Femur (tissue), 1 donor: ENCODE measurements at regions not wholly inside any gene's neighbourhood (a gene's known extent, or its start where the extent isn't known, plus 50 kb on each side); places are given as distances from the start of the nearest gene placed in this dataset.
"Not testable (repeated sequence)": the region's sequence is repeated elsewhere in the genome, so short reads cannot be mapped to it uniquely, and the experiment has no call there.

ENCODE experiments used
- DNase-seq: peaks from one replicate; pipeline ENCODE4 v3.0.0-alpha.2; 2017

DNA sequence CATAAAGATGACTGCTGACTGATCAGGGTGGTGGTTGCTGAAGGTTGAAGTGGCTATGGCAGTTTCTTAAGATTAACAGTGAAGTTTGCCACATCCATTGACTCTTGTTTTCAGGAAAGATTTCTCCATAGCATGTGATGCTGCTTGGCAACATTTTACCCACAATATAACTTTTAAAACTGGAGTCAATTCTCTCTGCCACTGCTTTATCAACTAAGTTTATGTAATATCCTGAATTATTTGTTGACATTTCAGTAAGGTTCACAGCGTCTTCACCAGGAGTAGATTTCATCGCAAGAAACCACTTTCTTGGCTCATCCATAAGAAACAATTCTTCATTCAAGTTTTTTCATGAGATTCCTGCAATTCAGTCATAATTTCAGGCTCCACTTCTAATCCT, 166.5 kb upstream of the SPRY1 start:
- DNase-seq, result no peak

DNA sequence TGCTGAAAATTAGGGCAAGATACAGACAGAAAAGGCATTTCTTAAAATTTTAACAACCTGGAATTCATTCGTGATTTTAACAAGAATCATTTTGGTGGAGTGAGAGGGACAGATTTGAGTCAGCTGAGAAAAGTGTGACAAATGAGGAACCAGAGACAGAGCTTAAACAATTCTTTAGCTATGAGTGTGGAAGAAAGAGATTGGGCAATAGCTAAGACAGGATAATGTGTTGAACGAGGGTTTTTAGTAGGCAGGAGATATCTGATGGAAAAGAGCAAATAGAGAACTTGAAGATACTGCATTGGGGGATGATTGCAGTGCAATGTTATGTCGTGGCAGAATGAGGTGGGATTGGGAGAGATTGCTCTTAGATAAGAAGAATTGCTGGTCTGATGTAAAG, 164.2 kb upstream of the SPRY1 start:
- no peak for DNase-seq

GRCh38 chr4:123233136-123233768, 163.3 kb upstream of the SPRY1 start:
- no peak for DNase-seq

GRCh38 chr4:123234955-123235354, 161.6 kb upstream of the SPRY1 start:
- no peak for DNase-seq

GRCh38 chr4:123235431-123235830, 161.2 kb upstream of the SPRY1 start:
- no peak for DNase-seq

DNA sequence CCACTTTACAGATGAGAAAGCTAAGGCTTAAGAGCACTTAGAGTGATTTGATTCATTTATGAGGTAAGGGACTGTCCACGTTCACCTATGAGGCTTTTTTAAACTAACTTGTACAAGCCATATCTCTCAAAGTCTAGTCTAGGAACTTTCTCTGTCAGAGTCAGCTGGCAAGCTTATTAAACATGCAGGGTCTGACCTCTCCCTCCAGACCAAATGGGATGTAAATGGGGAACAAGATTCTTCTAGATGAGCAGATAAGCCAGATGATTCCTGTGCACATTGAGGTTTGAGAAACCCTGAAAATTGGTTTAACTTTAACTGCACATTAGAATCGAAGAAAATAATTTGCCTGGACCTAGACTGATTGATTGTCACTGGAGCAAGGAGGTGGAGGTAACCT, 160.0 kb upstream of the SPRY1 start:
- DNase-seq, result no peak

- DNase-seq, result not testable (repeated sequence)
Observed at GRCh38 chr4:123240286-123240685, 156.3 kb upstream of the SPRY1 start.

- DNase-seq, result not testable (repeated sequence)
Observed at GRCh38 chr4:123243220-123243619, 153.4 kb upstream of the SPRY1 start.

DNA sequence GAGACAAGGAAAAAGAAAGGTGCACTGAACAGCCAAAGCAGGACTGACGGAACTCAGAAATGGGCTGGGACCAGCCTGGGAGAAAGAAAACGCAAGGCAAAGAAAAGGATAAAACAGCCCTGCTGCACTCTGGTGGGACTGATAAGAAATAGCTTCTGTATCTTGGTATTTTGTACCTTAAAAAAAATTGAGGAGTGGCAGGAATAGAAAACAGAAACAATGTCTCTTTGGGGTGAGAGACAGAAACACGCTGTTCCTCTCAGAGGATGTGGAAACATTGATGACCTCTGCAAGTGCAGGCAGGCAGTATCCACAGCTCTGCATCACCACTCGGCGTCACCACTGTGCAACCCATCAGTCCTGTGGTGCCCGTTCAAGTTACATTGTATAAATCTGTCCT, 152.5 kb upstream of the SPRY1 start:
- no peak for DNase-seq

DNA sequence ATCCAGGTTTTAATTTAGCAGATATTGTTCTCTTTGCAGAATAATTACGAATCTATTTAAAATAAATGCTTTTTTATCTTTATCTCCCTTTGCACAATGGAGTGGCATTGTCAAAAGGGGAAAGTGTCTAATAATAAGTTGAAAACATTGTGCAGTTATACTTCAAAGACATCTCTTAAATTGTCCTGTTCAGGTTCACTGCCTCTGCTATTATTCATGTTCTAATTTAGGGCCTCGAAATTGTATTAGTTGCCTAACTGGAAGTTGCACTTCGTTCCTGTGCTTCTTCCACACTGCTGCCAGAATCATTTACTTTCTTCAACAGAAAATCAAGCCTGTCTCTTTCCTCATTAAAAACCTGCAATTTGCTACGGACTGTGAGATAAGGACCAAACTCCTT, 150.5 kb upstream of the SPRY1 start:
- no peak for DNase-seq

- no peak for DNase-seq
Observed at GRCh38 chr4:123248085-123248659, 148.4 kb upstream of the SPRY1 start.

DNA sequence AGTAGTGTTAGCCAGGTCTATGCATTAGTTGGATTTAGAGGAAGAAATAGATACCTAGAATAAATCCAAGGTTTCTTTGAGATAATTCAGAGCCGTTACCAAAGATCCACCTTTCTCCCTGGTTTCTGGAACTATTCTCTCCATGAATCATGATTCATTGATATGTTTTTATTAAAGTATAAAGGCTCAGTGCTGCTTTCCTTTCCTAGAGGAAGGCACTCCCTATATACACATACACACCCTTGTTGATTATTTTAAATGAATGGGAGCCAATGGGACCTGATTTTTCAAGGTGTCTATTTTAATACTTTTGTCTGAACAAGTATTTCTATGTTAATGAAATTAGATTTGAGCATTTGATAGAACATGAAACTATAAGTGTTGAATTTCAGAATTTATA, 146.8 kb upstream of the SPRY1 start:
- DNase-seq, result no peak

DNA sequence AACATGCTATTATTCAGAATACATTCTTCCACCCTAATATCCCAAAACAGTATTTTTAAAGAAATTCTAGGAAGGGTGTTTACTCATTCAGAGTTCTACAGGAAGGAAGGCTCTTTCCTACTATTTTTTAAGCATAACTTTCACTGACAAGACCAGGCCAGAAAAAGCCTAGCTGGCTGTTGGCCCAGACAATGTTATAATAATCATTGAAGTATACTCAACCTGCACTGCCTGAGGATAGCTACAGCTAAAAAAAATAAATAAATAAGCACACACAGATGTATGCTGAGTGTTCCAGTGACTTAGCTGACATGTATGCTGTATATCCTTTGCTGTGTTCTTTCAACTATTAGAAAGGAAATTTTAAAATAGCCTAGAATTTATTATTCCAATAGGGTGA, 145.8 kb upstream of the SPRY1 start:
- DNase-seq, result peak; percentile 78

- no peak for DNase-seq
Observed at GRCh38 chr4:123255971-123256370, 140.6 kb upstream of the SPRY1 start.

- DNase-seq, result no peak
Observed at GRCh38 chr4:123256901-123257300, 139.7 kb upstream of the SPRY1 start.

- DNase-seq, result no peak
Observed at GRCh38 chr4:123257591-123257990, 139.0 kb upstream of the SPRY1 start.

DNA sequence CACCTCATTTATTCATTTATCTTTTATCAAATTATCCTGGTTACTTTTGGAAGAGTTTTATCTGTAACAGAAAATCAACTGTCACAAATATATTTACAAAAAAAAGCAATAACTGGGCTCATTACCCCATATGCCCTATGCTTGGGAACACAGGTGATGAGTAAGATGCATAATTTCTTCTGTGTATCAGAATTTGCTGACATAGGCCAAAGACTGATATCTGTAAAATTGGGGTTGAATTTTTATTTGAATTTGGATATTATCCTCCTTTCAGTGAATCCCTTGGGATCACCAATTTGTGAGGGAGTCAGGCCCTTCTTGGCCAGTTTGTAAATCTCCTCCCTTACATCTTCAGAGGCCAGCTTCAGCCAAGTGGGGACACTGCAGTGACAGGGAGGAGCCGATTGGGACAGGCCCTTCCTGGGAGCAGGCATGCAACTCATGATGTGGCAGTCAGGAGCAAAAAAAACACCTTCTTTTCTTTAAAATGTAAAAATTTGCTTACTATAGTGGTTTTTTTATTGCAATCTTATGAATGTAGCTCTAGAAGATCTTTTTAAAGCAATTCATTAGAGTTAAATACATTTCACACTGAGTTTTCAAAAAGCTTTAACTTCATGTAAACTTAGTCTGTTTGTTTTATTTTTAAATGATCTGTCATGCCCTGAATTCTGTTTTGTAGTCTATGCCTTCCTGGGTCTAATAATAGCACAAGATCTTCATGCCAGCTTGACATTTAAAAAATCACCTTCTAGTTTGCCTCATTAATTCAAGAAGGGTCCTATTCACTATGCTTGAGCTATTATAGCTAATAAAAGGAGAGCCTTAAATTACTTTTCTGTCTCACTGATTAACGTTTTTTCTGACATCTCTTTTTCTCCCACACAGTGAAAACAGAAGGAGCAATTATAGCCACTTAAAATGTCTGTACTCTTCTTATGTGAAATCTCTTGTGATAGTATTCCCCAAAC, 136.6 kb upstream of the SPRY1 start:
- DNase-seq, result no peak

- DNase-seq, result no peak
Observed at GRCh38 chr4:123260653-123261052, 135.9 kb upstream of the SPRY1 start.

DNA sequence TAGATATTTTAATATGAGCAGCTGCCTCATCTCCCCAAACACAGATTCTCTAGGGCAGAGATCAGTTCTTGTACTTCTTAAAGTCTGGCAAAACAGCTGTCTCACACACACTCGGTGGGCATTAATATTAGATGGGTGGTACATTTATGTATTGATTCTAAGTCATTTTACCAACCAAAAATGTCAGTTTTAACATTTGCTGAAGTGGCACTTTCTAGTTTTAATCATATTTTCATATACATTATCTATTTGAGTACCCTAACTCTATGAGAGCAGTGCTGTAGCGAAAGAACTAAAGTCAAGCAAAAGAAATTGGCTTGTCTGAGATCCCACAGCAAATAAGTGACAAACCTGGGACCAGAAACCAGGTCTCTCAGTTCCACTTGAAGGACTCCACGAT, 134.5 kb upstream of the SPRY1 start:
- DNase-seq, result no peak

GRCh38 chr4:123265443-123265842, 131.2 kb upstream of the SPRY1 start:
- DNase-seq, result no peak

DNA sequence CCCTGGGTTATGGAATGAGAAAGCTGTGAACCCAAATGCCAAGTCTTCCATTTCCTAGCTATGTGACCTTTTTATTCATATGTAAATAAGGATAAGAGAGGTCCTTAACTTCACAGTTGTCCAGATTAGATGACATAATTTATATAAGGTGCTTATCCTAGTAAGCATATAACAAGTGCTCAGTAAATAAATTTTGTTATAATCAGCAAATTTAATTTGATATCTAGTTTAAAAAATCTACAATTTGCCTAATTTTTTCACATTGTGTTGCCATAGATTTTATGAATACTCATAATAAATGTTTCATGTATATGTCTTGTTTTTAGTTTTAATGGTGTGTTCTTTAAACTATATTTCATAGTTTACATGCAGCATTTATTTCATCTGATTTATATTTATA, 130.4 kb upstream of the SPRY1 start:
- DNase-seq, result no peak

- DNase-seq, result no peak
Observed at GRCh38 chr4:123278755-123279154, 117.8 kb upstream of the SPRY1 start.

- DNase-seq, result no peak
Observed at GRCh38 chr4:123283371-123283895, 113.2 kb upstream of the SPRY1 start.

DNA sequence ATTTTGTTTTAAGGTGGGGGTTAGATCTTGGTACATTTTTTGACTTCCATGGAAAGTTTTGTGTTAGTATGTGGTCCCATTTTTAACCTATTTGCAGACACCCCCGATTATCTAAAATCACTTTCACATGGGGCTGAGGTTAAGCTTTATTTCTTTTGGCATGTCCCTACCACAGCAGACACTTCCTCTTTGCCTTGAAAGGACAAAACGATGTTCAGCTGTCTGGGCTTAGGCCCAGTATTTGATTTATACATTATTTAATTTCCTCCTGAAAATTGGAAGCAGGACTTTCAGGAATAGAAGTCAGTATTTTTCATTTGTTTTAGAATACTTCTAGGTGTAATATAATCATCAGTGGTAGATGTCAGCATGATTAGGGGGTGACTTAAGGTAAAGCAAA, 112.4 kb upstream of the SPRY1 start:
- no peak for DNase-seq
